HepG2 (cell line): ENCODE measurements at regions not wholly inside any gene's neighbourhood (a gene's known extent, or its start where the extent isn't known, plus 50 kb on each side); places are given as distances from the start of the nearest gene placed in this dataset.
A peak's percentile ranks its signal among the peaks of the same experiment; 100 is the strongest.
"Not testable (repeated sequence)": the region's sequence is repeated elsewhere in the genome, so short reads cannot be mapped to it uniquely, and the experiment has no call there.

Experiments used
- ATAC-seq: fragments of 200-7000 bp; cut with Tn5 transposase; 3 replicates; pipeline ENCODE4 v1.9.1; 2020; ENCODE audit warnings: mild to moderate bottlenecking, moderate library complexity
- BruUV-seq: library from RNA; stranded (reverse); fragments of 400-500 nt; replicated peaks from 2 replicates; lab custom pipeline; 2021; lab: Mats Ljungman, UMichigan
- CTCF ChIA-PET: fragments of 300-600 bp; formaldehyde crosslinking; extraction: SDS; loops from one replicate; lab custom pipeline; 2021; ENCODE audit warnings: low total read pairs, inconsistent platforms, low intra/inter-chr PET ratio; lab: Yijun Ruan, JAX
- POLR2A ChIA-PET: fragments of 350-600 bp; sonication (Branson Sonifier 250); formaldehyde crosslinking; loops from one replicate; lab custom pipeline; 2020; ENCODE audit warnings: antibody characterized with exemption, inconsistent platforms; lab: Yijun Ruan, JAX
- DNase-seq: peaks from one replicate; pipeline ENCODE4 v3.0.0-alpha.2; 2015; ENCODE audit warnings: low spot score
- FAIRE-seq: peaks from 3 replicates; lab custom pipeline; 2011; peaks lifted over from hg19 to GRCh38; lab: Jason Lieb, UNC
- H2AFZ ChIP-seq: one replicate; pipeline ENCODE4 v1.6.1; 2011; ENCODE audit warnings: low read length, inconsistent platforms
- H3K27ac ChIP-seq: fragments of 300-600 bp; 3 replicates; pipeline ENCODE4 v1.8.0; 2011; ENCODE audit warnings: mixed run types, mild to moderate bottlenecking, mixed read lengths, low read length, inconsistent platforms; ENCODE audit not compliant: insufficient read depth; ENCODE audit errors: extremely low read length
- H3K27me3 ChIP-seq, 2 experiments: fragments of 200-600 bp in 1 of 2; 2 replicates in 1 of 2; 3 replicates in 1 of 2; pipeline versions ENCODE4 v1.6.0 to v1.8.0; 2011; ENCODE audit warnings: low read length in 2 of 2, mild to moderate bottlenecking in 2 of 2, moderate library complexity in 2 of 2, inconsistent platforms in 1 of 2; ENCODE audit not compliant: insufficient read depth in 2 of 2, control insufficient read depth in 1 of 2
- H3K36me3 ChIP-seq, 2 experiments: fragments of 200-600 bp in 1 of 2; replicated peaks in 1 of 2; 2 replicates in 1 of 2; 3 replicates in 1 of 2; pipeline versions ENCODE4 v1.5.1 to v1.8.0; 2011; ENCODE audit warnings: low read length in 2 of 2, inconsistent platforms in 1 of 2; ENCODE audit not compliant: insufficient read depth in 2 of 2, control insufficient read depth in 1 of 2
- H3K4me1 ChIP-seq: 2 replicates; pipeline ENCODE4 v1.5.1; 2012; ENCODE audit warnings: low read length, inconsistent platforms; ENCODE audit not compliant: insufficient read depth
- H3K4me2 ChIP-seq: 2 replicates; pipeline ENCODE4 v1.6.0; 2011; ENCODE audit warnings: low read depth, low read length, inconsistent platforms
- H3K4me3 ChIP-seq, 3 experiments: fragments of 200-600 bp in 1 of 3; sonication (generic), shearing (Covaris generic) in 1 of 3; replicated peaks in 1 of 3; 2 replicates each; pipeline ENCODE4 v1.5.1; 2011 to 2016; ENCODE audit warnings: low read length in 3 of 3, inconsistent platforms in 2 of 3, low read depth in 2 of 3, mild to moderate bottlenecking in 2 of 3, control low read depth in 1 of 3, mixed read lengths in 1 of 3; ENCODE audit not compliant: insufficient read depth in 1 of 3
- H3K79me2 ChIP-seq: one replicate; pipeline ENCODE4 v1.6.1; 2011; ENCODE audit warnings: low read length, inconsistent platforms; ENCODE audit not compliant: insufficient read depth
- H3K9ac ChIP-seq: 2 replicates; pipeline ENCODE4 v1.6.0; 2011; ENCODE audit warnings: mild to moderate bottlenecking, low read depth, low read length, inconsistent platforms; ENCODE audit not compliant: insufficient read depth
- H3K9me3 ChIP-seq: 2 replicates; pipeline ENCODE4 v1.5.1; 2012; ENCODE audit warnings: mild to moderate bottlenecking, low read length
- H4K20me1 ChIP-seq: 2 replicates; pipeline ENCODE4 v1.6.0; 2011; ENCODE audit warnings: inconsistent platforms, mild to moderate bottlenecking, low read length, moderate library complexity; ENCODE audit not compliant: insufficient read depth
- CEBPB ChIP-seq: IDR thresholded peaks from 2 replicates; pipeline ENCODE4 v1.6.1; 2011; ENCODE audit warnings: low read depth, low read length, improper control_type of control experiment, borderline replicate concordance
- CHD2 ChIP-seq: IDR thresholded peaks from 2 replicates; pipeline ENCODE4 v1.6.1; 2011; ENCODE audit warnings: low read depth, low read length, improper control_type of control experiment
- EZH2 ChIP-seq: conservative IDR thresholded peaks from 2 replicates; pipeline ENCODE4 v1.6.1; 2012; ENCODE audit warnings: mild to moderate bottlenecking, low read depth, low read length, moderate library complexity
- KDM2A ChIP-seq: sonication (generic); formaldehyde crosslinking; IDR thresholded peaks from 2 replicates; pipeline ENCODE4 v1.4.0; 2020; ENCODE audit warnings: low read depth, missing genetic modification reagents, borderline replicate concordance
- KDM5B ChIP-seq: sonication (generic); formaldehyde crosslinking; IDR thresholded peaks from 2 replicates; pipeline ENCODE4 v1.4.0; 2020; ENCODE audit warnings: missing genetic modification reagents, mild to moderate bottlenecking, borderline replicate concordance
- MXD4 ChIP-seq: IDR thresholded peaks from 2 replicates; pipeline ENCODE4 v1.6.1; 2016; ENCODE audit warnings: mild to moderate bottlenecking, missing biosample characterization, missing genetic modification reagents
- MZF1 ChIP-seq: sonication (generic); formaldehyde crosslinking; IDR thresholded peaks from 2 replicates; pipeline ENCODE4 v1.8.1; 2023; ENCODE audit warnings: mild to moderate bottlenecking, missing genetic modification reagents, borderline replicate concordance
- NFATC3 ChIP-seq: sonication (generic); formaldehyde crosslinking; IDR thresholded peaks from 2 replicates; pipeline ENCODE4 v1.5.1; 2020; ENCODE audit warnings: mild to moderate bottlenecking, missing genetic modification reagents
- NRL ChIP-seq: sonication (generic); formaldehyde crosslinking; IDR thresholded peaks from 2 replicates; pipeline ENCODE4 v1.5.0; 2020; ENCODE audit warnings: missing genetic modification reagents, mild to moderate bottlenecking, moderate library complexity, borderline replicate concordance
- PLRG1 ChIP-seq: fragments of 450-650 bp; conservative IDR thresholded peaks from 2 replicates; pipeline ENCODE4 v1.6.1; 2016
- RARA ChIP-seq: IDR thresholded peaks from 2 replicates; pipeline ENCODE4 v1.6.1; 2016; ENCODE audit warnings: missing genetic modification reagents, missing compliant biosample characterization
- REST ChIP-seq, 2 experiments: IDR thresholded peaks; 2 replicates each; pipeline ENCODE4 v1.6.1; 2011 to 2012; ENCODE audit warnings: low read length in 2 of 2, borderline replicate concordance in 1 of 2, low read depth in 1 of 2, mild to moderate bottlenecking in 1 of 2, moderate library complexity in 1 of 2
- SOX6 ChIP-seq, 2 experiments: fragments of 450-650 bp in 1 of 2; sonication (generic) in 1 of 2; formaldehyde crosslinking in 1 of 2; IDR thresholded peaks; 2 replicates each; pipeline versions ENCODE4 v1.4.0 to v1.6.1; 2017 to 2020; ENCODE audit warnings: antibody characterized with exemption in 1 of 2, mild to moderate bottlenecking in 1 of 2, missing genetic modification reagents in 1 of 2
- TBL1XR1 ChIP-seq: fragments of 150-350 bp; IDR thresholded peaks from 2 replicates; pipeline ENCODE4 v1.6.1; 2014; ENCODE audit warnings: borderline replicate concordance, low read length; ENCODE audit not compliant: partially characterized antibody
- ZNF547 ChIP-seq: sonication (generic); formaldehyde crosslinking; IDR thresholded peaks from 2 replicates; pipeline ENCODE4 v1.5.1; 2020; ENCODE audit warnings: mild to moderate bottlenecking, missing genetic modification reagents
- ZNF580 ChIP-seq: IDR thresholded peaks from 2 replicates; pipeline ENCODE4 v1.6.1; 2016; ENCODE audit warnings: low read depth, borderline replicate concordance
- ZNF7 ChIP-seq: IDR thresholded peaks from 2 replicates; pipeline ENCODE4 v1.6.1; 2016; ENCODE audit warnings: missing biosample characterization, missing genetic modification reagents
- WGBS: methylation state at CpG from one replicate; pipeline ENCODE4 v1.1.6; 2017; ENCODE audit warnings: low lambda C conversion rate; 5-methylcytosine and 5-hydroxymethylcytosine counted together
- in situ Hi-C: cut with HindIII; loops from 2 replicates; pipeline ENCODE4 v1.10.0; 2017; ENCODE audit warnings: low pct_unique_long_range_greater_than_20kb; ENCODE audit not compliant: extremely low pct_ligation_motif_present
- intact Hi-C: fragments of 100-400 bp; cut with micrococcal nuclease; formaldehyde crosslinking; loops from one replicate; pipeline ENCODE4 v1.10.0; 2022; ENCODE audit not compliant: unreplicated experiment

- TF ChIP-seq KDM2A (CRISPR knock-in tag) (no peak), CEBPB (peak; percentile 25; the same call in 1 of the 2 replicates), ZNF580 (no peak), MZF1 (CRISPR knock-in tag) (no peak), KDM5B (no peak), REST (IDR thresholded peaks at IDR 0.05; ENCODE audit: borderline replicate concordance in 1 of 2, low read depth in 1 of 2, low read length in 2 of 2) (peak in 1 of 2 experiments; percentile 56; a peak in 3 of 4 replicates), NFATC3 (CRISPR knock-in tag) (no peak), NRL (CRISPR knock-in tag) (no peak), EZH2 (no peak), CHD2 (no peak), RARA (CRISPR knock-in tag) (0 out of 2 replicates have a peak, but pooled peaks have one; percentile 13), ZNF547 (no peak), ZNF7 (no peak), MXD4 (no peak), SOX6 (IDR thresholded peaks at IDR 0.05) (no peak), SOX6 (CRISPR knock-in tag; IDR thresholded peaks at IDR 0.05) (no peak), TBL1XR1 (no peak), PLRG1 (no peak)
Measured at GRCh38 chr5:57358796-57359592, 123.6 kb downstream of the ACTBL2 start (continued).

GRCh38 chr5:57356850-57357249 lies 125.8 kb downstream of the ACTBL2 start:
- H4K20me1 ChIP-seq, FAIRE-seq, H3K27me3 ChIP-seq, H3K4me1 ChIP-seq, in situ Hi-C loops, DNase-seq, H2AFZ ChIP-seq, H3K27ac ChIP-seq, POLR2A ChIA-PET, H3K9me3 ChIP-seq, H3K79me2 ChIP-seq, ATAC-seq, H3K4me2 ChIP-seq, CTCF ChIA-PET, H3K36me3 ChIP-seq, H3K4me3 ChIP-seq, H3K9ac ChIP-seq, intact Hi-C loops, BruUV-seq: not testable (repeated sequence)
- 83% methylated on average over 2 of the region's 16 CpGs for WGBS
